ENCODE measurements at regions not wholly inside any gene's neighbourhood (a gene's known extent, or its start where the extent isn't known, plus 50 kb on each side); places are given as distances from the start of the nearest gene placed in this dataset.

DNA sequence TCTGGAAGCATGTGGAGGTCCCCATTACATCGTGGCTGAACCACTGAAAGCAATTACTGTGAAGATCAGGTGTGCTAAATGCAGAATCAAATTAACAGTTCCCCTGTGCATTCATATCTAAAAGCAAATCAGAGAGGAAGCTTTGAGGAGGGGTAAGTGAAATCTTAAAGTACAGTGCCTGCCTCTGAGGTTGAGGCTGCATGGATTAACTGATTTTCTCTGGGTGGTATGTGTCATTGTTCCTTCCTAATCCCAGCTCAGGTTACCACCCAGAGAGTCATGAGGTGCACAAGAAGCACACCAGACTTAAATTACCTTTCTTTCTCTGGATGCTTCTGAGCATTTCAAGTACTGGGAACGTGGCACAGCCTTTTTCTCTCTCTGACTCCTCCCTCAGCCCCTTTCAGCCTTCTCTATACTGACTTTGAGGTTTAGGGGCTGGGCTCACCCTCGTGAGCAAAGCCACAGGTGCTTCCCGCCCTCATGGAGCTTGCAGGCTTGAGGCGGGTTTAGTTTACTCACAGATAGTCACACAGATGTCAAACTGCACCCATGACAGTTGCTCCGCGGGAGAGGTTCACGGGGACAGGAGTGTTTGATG lies 237.6 kb upstream of the CRY1 start:
- Histone ChIP-seq H3K36me3 (no peaks in the 10 kb centered on the region), H3K27ac (no peak overlapping the region), H3K27me3 (no peaks in the 10 kb centered on the region), H3K4me1 (no peaks in the 10 kb centered on the region), H3K9me3 (no peaks in the 10 kb centered on the region), H3K4me3 (no peak overlapping the region)
- ATAC-seq: no peak
- DNase-seq: no peak
- TF ChIP-seq, protein P1, sequence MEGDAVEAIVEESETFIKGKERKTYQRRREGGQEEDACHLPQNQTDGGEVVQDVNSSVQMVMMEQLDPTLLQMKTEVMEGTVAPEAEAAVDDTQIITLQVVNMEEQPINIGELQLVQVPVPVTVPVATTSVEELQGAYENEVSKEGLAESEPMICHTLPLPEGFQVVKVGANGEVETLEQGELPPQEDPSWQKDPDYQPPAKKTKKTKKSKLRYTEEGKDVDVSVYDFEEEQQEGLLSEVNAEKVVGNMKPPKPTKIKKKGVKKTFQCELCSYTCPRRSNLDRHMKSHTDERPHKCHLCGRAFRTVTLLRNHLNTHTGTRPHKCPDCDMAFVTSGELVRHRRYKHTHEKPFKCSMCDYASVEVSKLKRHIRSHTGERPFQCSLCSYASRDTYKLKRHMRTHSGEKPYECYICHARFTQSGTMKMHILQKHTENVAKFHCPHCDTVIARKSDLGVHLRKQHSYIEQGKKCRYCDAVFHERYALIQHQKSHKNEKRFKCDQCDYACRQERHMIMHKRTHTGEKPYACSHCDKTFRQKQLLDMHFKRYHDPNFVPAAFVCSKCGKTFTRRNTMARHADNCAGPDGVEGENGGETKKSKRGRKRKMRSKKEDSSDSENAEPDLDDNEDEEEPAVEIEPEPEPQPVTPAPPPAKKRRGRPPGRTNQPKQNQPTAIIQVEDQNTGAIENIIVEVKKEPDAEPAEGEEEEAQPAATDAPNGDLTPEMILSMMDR (IDR thresholded peaks at IDR 0.05 in 4 of 5, conservative IDR thresholded peaks at IDR 0.05 in 1 of 5): no peak
- TF ChIP-seq POLR2A (IDR thresholded peaks at IDR 0.05): no peak
- in situ Hi-C loops (cut with MboI; ENCODE audit: low sequenced_read_pairs in 4 of 4): no loop called here
- intact Hi-C loops (cut with DNase I; ENCODE audit: low total_unique reads): no loop called here

DNA sequence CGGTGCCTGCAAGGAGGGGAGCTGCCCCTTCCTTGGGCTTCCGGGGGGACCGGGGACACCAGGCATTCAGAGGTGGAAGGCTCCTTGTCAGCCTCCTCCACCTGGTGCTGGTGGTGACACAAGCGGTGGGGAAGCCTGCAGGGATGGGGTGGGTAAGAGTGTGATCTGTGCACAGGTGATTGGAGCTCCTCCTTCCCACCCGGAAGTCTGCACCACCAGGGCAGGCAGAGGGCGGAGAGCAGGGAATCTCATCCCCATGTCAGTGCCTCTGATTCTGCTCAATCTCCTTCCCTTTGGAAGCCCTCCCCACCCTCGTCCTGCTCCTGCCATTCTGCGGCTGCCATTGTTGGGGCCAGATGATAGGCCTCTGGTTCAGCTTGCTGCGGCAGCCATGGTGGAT lies 238.1 kb upstream of the CRY1 start:
- no peaks in the 10 kb centered on the region for H3K9me3 ChIP-seq
- intact Hi-C loops (cut with DNase I; ENCODE audit: low total_unique reads) (no loop called here), in situ Hi-C loops (cut with MboI; ENCODE audit: low sequenced_read_pairs in 4 of 4) (no loop called here)
- no peak for TF ChIP-seq POLR2A (IDR thresholded peaks at IDR 0.05)
- TF ChIP-seq, protein P1 (IDR thresholded peaks at IDR 0.05 in 4 of 5, conservative IDR thresholded peaks at IDR 0.05 in 1 of 5): no peak
- no peak for ATAC-seq
- no peaks in the 10 kb centered on the region for H3K4me1 ChIP-seq
- no peak overlapping the region for H3K4me3 ChIP-seq
- no peaks in the 10 kb centered on the region for H3K36me3 ChIP-seq
- DNase-seq: no peak
- H3K27ac ChIP-seq: no peak overlapping the region
- H3K27me3 ChIP-seq: no peaks in the 10 kb centered on the region

DNA sequence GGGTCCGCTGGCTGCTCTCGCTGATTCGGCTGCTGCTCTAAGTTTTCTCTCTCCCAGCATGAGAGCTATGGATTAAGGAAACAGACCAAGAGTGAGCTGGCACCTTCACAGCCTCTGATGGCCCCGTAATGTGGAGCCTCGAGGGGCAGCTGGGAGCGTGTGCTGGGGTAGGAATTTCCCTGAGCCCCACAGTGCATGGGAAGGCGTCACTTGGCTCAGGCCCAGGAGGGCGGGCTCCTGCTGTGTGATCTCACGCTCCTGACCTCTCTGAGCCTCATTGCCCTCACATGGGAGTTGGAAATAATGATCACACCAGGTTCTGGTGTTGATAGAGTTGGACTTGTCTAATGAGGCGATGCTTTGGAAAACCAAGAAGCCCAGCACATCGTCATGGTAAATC lies 238.6 kb upstream of the CRY1 start:
- in situ Hi-C loops (cut with MboI; ENCODE audit: low sequenced_read_pairs in 4 of 4): no loop called here
- TF ChIP-seq POLR2A (IDR thresholded peaks at IDR 0.05): no peak
- TF ChIP-seq, protein P1 (IDR thresholded peaks at IDR 0.05 in 4 of 5, conservative IDR thresholded peaks at IDR 0.05 in 1 of 5): no peak
- Histone ChIP-seq H3K27ac (no peak overlapping the region), H3K4me3 (no peak overlapping the region), H3K36me3 (no peaks in the 10 kb centered on the region), H3K27me3 (no peaks in the 10 kb centered on the region), H3K9me3 (no peaks in the 10 kb centered on the region), H3K4me1 (no peaks in the 10 kb centered on the region)
- ATAC-seq: no peak
- no peak for DNase-seq
- intact Hi-C loops (cut with DNase I; ENCODE audit: low total_unique reads): no loop called here

DNA sequence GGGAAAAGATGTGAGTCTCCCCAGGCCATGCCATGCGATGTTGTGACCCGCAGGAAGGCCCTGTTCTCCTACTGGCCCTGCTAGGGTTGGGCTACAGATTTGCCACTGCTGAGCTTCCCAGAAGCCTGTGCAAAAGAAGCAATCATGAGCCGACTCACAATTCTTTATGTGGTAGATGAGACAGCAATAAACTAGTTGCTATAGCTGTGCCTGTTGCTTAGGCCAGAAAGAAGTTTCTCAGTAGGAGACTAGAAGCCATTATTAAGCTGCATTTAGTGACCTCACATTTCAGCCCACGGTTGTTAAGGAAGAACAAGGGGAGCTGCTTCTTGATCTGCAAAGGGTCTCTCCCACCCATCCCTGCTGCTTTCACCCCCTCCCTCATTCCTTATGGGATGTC lies 239.4 kb upstream of the CRY1 start:
- TF ChIP-seq, protein P1 (IDR thresholded peaks at IDR 0.05 in 4 of 5, conservative IDR thresholded peaks at IDR 0.05 in 1 of 5): no peak
- TF ChIP-seq POLR2A (IDR thresholded peaks at IDR 0.05): no peak
- no peaks in the 10 kb centered on the region for H3K9me3 ChIP-seq
- no peaks in the 10 kb centered on the region for H3K36me3 ChIP-seq
- no peak for ATAC-seq
- DNase-seq: no peak
- H3K27me3 ChIP-seq: no peaks in the 10 kb centered on the region
- in situ Hi-C loops (cut with MboI; ENCODE audit: low sequenced_read_pairs in 4 of 4) (no loop called here), intact Hi-C loops (cut with DNase I; ENCODE audit: low total_unique reads) (no loop called here)
- no peak overlapping the region for H3K4me3 ChIP-seq
- no peaks in the 10 kb centered on the region for H3K4me1 ChIP-seq
- no peak overlapping the region for H3K27ac ChIP-seq

Data from gastrocnemius medialis (tissue), 4 donors.